Hepatocyte (in vitro differentiated cells): ENCODE measurements at regions not wholly inside any gene's neighbourhood (a gene's known extent, or its start where the extent isn't known, plus 50 kb on each side); places are given as distances from the start of the nearest gene placed in this dataset.

ENCODE experiments used
- DNase-seq: peaks from one replicate; pipeline ENCODE4 v3.0.0-alpha.2; 2016; ENCODE audit warnings: low spot score
- H2AFZ ChIP-seq: fragments of 200-600 bp; sonication (generic); 2 replicates; pipeline ENCODE4 v1.6.0; 2016; ENCODE audit warnings: antibody characterized with exemption, mild to moderate bottlenecking
- H3K27ac ChIP-seq: fragments of 200-600 bp; sonication (generic); 2 replicates; pipeline ENCODE4 v1.5.1; 2016; ENCODE audit warnings: mild to moderate bottlenecking
- H3K27me3 ChIP-seq: fragments of 200-600 bp; sonication (generic); 2 replicates; pipeline ENCODE4 v1.6.1; 2016
- H3K36me3 ChIP-seq: fragments of 200-600 bp; sonication (generic); replicated peaks from 2 replicates; pipeline ENCODE4 v1.5.1; 2016; ENCODE audit warnings: low read depth; ENCODE audit not compliant: insufficient read depth
- H3K4me1 ChIP-seq: fragments of 200-600 bp; sonication (generic); 2 replicates; pipeline ENCODE4 v1.5.1; 2016; ENCODE audit warnings: mild to moderate bottlenecking, moderate library complexity; ENCODE audit not compliant: insufficient read depth
- H3K4me2 ChIP-seq: fragments of 200-600 bp; sonication (generic); 2 replicates; pipeline ENCODE4 v1.6.0; 2016
- H3K4me3 ChIP-seq: fragments of 200-600 bp; sonication (generic); 2 replicates; pipeline ENCODE4 v1.5.1; 2016; ENCODE audit warnings: mild to moderate bottlenecking
- H3K79me2 ChIP-seq: fragments of 200-600 bp; sonication (generic); 2 replicates; pipeline ENCODE4 v1.6.0; 2017; ENCODE audit warnings: mild to moderate bottlenecking
- H3K9me2 ChIP-seq: fragments of 200-600 bp; sonication (generic); replicated peaks from 2 replicates; pipeline ENCODE4 v1.6.0; 2017; ENCODE audit warnings: mild to moderate bottlenecking; ENCODE audit not compliant: insufficient read depth
- H3K9me3 ChIP-seq: fragments of 200-600 bp; sonication (generic); 2 replicates; pipeline ENCODE4 v1.5.1; 2016; ENCODE audit warnings: low read depth, mild to moderate bottlenecking
- H4K20me1 ChIP-seq: fragments of 200-600 bp; sonication (generic); 2 replicates; pipeline ENCODE4 v1.6.0; 2016; ENCODE audit warnings: mild to moderate bottlenecking; ENCODE audit not compliant: insufficient read depth, poor library complexity, severe bottlenecking
- CTCF ChIP-seq: fragments of 200-600 bp; sonication (generic); IDR thresholded peaks from 2 replicates; pipeline ENCODE4 v1.5.1; 2016; ENCODE audit warnings: antibody characterized with exemption, mild to moderate bottlenecking; ENCODE audit not compliant: poor library complexity
- EZH2 ChIP-seq: fragments of 200-600 bp; sonication (generic); IDR thresholded peaks from 2 replicates; pipeline ENCODE4 v1.6.1; 2016; ENCODE audit warnings: antibody characterized with exemption, mild to moderate bottlenecking, borderline replicate concordance
- EZH2phosphoT487 ChIP-seq: fragments of 200-600 bp; sonication (generic); IDR thresholded peaks from one replicate; pipeline ENCODE4 v1.6.1; 2018; ENCODE audit warnings: antibody characterized with exemption, mild to moderate bottlenecking, low read depth, moderate library complexity; ENCODE audit not compliant: unreplicated experiment, severe bottlenecking
- WGBS: methylation state at CpG from one replicate; pipeline ENCODE4 v1.1.6; 2016; ENCODE audit warnings: low lambda C conversion rate; ENCODE audit errors: missing lambda C conversion rate; 5-methylcytosine and 5-hydroxymethylcytosine counted together

- H3K4me3 ChIP-seq: no peak overlapping the region
- no peaks in the 10 kb centered on the region for H3K36me3 ChIP-seq
- H3K9me3 ChIP-seq: no peaks in the 10 kb centered on the region
- DNase-seq: no peak
- no peaks in the 10 kb centered on the region for H4K20me1 ChIP-seq
- TF ChIP-seq EZH2phosphoT487 (no peak), EZH2 (no peak), CTCF (no peak)
- WGBS: 75% methylated on average over 2 of the region's 2 CpGs
- no peaks in the 10 kb centered on the region for H3K27me3 ChIP-seq
- H3K27ac ChIP-seq: no peak overlapping the region
- H3K9me2 ChIP-seq: no peaks in the 10 kb centered on the region
- H3K4me2 ChIP-seq: no peak overlapping the region
- H3K4me1 ChIP-seq: no peaks in the 10 kb centered on the region
- H2AFZ ChIP-seq: no peak overlapping the region
- no peaks in the 10 kb centered on the region for H3K79me2 ChIP-seq
These were observed 275.8 kb downstream of the FAT3 start for GRCh38 chr11:92500453-92500852.

- no peaks in the 10 kb centered on the region for H3K27me3 ChIP-seq
- DNase-seq: no peak
- no peak overlapping the region for H3K4me3 ChIP-seq
- H3K9me2 ChIP-seq: no peaks in the 10 kb centered on the region
- H3K4me1 ChIP-seq: no peaks in the 10 kb centered on the region
- H3K79me2 ChIP-seq: no peaks in the 10 kb centered on the region
- no peaks in the 10 kb centered on the region for H4K20me1 ChIP-seq
- WGBS: 86% methylated on average over 5 of the region's 5 CpGs
- no peaks in the 10 kb centered on the region for H3K9me3 ChIP-seq
- no peaks in the 10 kb centered on the region for H3K36me3 ChIP-seq
- H2AFZ ChIP-seq: no peak overlapping the region
- TF ChIP-seq EZH2 (no peak), EZH2phosphoT487 (no peak), CTCF (no peak)
- H3K27ac ChIP-seq: no peak overlapping the region
- no peak overlapping the region for H3K4me2 ChIP-seq
These were observed 276.6 kb downstream of the FAT3 start for GRCh38 chr11:92501066-92501739.

- no peak overlapping the region for H2AFZ ChIP-seq
- H4K20me1 ChIP-seq: no peaks in the 10 kb centered on the region
- H3K4me3 ChIP-seq: no peak overlapping the region
- H3K36me3 ChIP-seq: no peaks in the 10 kb centered on the region
- H3K79me2 ChIP-seq: no peaks in the 10 kb centered on the region
- H3K27me3 ChIP-seq: no peaks in the 10 kb centered on the region
- TF ChIP-seq CTCF (no peak), EZH2 (no peak), EZH2phosphoT487 (no peak)
- H3K4me1 ChIP-seq: no peaks in the 10 kb centered on the region
- no peaks in the 10 kb centered on the region for H3K9me3 ChIP-seq
- H3K9me2 ChIP-seq: no peaks in the 10 kb centered on the region
- no peak overlapping the region for H3K4me2 ChIP-seq
- no peak for DNase-seq
- H3K27ac ChIP-seq: no peak overlapping the region
These were observed 279.4 kb downstream of the FAT3 start for GRCh38 chr11:92504004-92504403.

- H3K27me3 ChIP-seq: no peaks in the 10 kb centered on the region
- H3K27ac ChIP-seq: no peak overlapping the region
- no peaks in the 10 kb centered on the region for H3K9me2 ChIP-seq
- DNase-seq: no peak
- no peaks in the 10 kb centered on the region for H3K4me1 ChIP-seq
- no peak overlapping the region for H2AFZ ChIP-seq
- H3K9me3 ChIP-seq: no peaks in the 10 kb centered on the region
- no peak for TF ChIP-seq EZH2
- no peak for TF ChIP-seq CTCF
- no peak for TF ChIP-seq EZH2phosphoT487
- no peak overlapping the region for H3K4me2 ChIP-seq
- 56% methylated on average over 2 of the region's 2 CpGs for WGBS
- no peaks in the 10 kb centered on the region for H3K79me2 ChIP-seq
- H4K20me1 ChIP-seq: no peaks in the 10 kb centered on the region
- no peak overlapping the region for H3K4me3 ChIP-seq
- no peaks in the 10 kb centered on the region for H3K36me3 ChIP-seq
These were observed 279.9 kb downstream of the FAT3 start for GRCh38 chr11:92504534-92504933.
